HG03103 (cell line): ENCODE measurements at regions not wholly inside any gene's neighbourhood (a gene's known extent, or its start where the extent isn't known, plus 50 kb on each side); places are given as distances from the start of the nearest gene placed in this dataset.

Experiments used
- ATAC-seq: cut with Tn5 transposase; IDR thresholded peaks from one replicate; pipeline ENCODE4 v1.9.1; 2021; ENCODE audit warnings: low read depth; ENCODE audit not compliant: unreplicated experiment

DNA sequence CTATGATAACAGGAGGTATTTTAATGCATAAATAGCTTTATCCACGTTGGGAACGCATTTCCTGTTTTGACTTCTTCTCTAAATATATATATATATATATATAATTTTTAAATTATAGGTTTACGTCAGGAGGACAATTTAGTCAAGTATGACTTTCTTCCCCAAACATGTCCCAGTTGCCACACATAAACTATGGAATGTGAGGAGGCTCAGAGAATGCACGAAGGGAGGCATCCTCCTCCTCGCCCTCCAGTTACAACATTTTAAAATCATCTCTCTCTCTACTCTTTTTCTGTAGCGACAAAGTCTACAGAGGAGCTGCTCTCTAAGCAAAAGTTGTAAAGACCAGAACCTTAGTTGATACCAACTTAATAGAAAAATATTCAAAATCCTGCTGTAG is 106.9 kb upstream of the LYZL1 start:
- no peak for ATAC-seq

DNA sequence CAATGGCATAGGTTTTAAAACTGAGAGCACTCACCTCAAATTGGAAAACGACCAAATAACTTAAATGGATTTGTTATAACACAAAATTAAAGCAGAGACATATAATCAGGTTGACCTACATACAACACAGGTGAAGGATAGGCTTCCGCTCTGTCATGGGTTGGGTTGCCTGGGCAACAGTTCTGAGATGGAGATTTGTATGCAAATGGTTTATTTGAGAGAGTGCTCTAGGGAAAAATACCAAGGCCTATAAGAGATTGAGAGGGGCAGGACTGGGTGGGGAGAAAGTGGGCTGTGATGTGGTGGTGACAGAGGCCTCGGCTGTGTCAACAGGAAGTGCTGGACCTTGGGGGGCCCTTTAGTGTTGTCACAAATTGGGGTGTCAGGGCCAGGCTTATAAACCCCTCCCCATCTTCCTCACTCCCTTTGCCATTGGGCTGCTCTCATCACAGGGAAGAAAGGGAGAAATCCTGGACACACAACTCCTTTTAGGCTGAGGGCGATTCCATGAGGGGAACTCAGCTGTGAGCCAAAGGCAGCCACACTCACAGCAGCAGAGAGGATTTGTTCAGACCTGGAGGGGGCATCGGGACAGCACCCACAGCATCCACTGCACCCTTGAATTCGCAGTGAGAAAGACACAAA is 105.4 kb upstream of the LYZL1 start:
- ATAC-seq = no peak

DNA sequence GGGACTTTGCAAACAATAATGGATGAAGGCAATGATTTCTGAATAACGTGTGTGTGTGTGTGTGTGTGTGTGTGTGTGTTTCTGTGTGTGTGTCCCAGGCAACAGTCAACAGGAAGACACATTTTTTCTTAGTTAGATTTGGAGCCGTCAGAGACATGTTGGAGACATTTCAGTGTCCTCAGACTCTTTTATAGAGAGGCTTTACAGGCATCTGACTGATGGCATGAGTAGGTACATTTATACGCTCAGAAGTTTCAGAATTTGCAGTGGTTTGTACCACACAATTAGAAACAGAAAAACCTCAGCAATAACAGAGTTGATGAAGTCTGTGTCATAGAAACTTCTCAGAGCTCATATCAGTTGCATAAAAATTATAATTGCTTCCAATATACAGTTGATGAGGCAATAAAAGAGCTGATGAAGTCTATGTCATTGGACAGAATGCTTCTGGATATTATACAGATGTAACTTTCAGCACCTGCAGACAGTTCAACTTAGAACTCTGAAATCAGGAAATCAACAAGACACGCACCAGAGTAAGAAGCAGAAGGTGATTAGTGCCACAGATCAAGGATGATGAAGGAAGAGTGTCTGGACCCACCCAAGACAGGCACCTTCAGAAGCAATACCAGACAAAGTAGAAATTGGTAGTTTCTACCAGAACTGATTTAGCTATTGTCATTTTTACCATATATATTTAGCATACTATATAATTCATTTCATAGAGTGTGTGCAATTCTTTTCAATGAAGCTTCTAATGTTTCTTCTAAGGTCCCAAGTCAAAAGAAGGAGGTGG is 104.5 kb upstream of the LYZL1 start:
- no peak for ATAC-seq

DNA sequence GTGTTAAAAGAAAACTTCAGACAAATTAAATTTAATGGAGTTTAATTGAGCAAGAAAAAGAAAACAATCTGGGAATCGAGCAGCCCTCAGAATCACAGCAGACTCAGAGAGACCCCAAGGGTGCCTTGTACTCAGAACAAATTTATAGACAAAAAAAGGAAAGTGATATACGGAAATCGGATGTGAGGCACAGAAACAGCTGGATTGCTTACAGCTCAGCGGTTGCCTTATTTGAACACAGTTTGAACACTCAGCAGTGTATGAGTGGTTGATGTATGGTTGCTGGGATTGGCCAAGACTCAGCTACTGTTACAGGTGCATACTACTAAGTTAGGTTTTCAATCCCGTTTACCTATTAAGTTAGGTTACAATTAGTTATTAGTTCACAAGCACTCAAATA is 103.8 kb upstream of the LYZL1 start:
- ATAC-seq = no peak

DNA sequence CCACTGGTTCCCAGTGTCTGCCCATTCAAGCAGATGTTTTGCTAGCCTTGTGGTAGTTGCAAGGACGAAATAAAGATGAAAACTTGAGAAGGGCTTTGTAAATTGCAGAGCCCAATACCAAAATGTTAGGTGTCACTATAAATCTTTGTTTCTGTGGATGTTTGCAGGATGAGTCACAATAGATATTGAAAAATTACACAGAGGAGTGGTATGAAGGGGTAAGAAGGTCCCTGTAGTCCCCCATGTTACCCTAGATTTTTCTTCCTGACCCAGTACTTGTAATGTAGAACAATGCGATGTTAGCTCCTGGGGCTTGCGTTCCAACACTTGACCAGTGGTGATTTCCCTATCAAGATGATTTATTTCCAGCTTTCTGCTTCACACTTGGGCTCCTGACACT is 102.6 kb upstream of the LYZL1 start:
- ATAC-seq = no peak

DNA sequence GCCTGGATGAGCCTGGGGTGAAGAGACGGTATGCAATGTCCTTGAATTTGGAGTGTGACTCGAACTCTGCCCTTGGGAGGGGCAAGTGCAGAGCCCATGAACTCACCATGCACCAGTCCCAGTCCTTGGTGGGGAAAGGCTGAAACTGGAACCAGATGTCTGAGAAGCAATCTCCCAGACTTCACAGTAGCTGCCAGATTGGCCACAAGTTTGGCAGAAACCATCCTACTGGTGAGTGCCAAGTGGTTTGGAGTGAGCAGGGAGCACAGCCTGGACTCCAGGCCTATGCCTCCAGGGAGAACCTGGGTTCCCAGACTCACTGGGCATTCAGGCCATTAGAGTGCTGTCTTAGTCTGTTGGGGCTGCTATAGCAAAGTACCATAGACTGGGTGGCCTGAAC is 99.6 kb upstream of the LYZL1 start:
- ATAC-seq = no peak

DNA sequence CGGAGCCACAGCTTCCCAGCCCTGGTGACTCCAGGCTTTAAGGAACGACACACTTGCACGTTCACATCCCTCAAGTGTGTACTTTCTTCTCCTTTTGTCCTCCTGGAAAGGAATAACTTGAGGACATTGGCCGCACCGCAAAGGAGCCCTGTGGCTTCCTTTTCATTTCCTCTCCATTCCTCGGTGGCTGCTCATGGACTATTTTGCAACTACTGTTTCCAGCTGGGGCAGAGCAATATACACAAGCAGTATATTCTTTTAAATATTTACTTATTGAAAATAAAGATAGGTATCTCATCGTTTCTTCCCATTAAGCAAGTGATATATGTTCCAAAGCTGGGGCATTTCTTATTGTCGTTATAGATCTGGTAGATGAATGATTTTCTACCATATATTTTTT is 97.2 kb upstream of the LYZL1 start:
- no peak for ATAC-seq

DNA sequence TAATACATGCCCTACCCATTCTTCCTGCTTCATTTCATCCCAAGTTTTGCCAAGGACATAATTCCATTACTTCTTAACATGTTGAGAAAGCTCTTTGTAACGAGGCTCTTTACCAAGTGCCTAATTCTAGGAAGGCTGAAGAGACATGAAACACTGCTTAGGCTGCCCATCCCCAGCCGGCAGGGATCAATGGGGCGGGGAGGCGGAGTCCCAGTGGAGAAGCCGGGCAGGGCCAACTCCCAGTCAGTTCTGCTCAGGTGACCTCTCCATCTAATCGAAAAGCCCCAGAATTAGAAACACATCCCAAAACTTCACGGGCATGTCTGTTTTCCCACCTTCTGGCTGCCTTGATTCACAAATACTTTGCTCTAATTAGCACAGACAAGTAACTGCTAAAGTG is 89.5 kb upstream of the LYZL1 start:
- ATAC-seq = no peak

DNA sequence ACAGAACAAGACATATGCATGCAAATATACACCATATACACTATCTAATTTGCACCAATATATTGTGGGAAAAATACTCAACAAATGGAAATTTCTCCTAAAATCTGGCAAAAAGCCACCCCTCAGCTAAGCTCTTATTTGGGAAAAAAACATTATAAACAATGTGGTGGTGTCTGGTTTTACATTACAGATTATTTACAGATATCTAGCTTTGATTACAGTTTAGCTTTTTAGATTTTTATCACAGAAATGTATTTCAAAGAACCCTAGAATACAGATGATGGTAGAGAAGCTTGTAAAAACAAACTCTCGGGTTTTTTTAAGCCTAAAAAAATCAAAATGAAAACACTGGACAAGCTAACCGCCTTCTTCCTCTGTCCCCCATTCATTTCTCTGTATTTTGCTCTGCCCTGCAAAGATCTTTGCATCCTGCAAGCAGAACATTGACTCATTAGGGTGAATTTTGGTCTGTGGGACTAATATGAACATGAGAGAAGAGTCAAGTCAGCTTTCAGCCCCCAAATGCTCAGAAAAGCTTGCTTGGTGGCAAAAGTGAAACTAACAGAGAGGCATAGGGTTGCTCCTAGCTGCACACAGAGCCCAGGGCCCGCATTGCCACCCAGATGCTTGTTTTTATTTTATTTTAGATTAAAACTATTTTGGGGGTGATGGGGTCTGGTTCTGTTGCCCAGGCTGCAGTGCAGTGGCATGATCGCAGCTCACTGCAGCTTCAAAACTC is 88.8 kb upstream of the LYZL1 start:
- no peak for ATAC-seq

DNA sequence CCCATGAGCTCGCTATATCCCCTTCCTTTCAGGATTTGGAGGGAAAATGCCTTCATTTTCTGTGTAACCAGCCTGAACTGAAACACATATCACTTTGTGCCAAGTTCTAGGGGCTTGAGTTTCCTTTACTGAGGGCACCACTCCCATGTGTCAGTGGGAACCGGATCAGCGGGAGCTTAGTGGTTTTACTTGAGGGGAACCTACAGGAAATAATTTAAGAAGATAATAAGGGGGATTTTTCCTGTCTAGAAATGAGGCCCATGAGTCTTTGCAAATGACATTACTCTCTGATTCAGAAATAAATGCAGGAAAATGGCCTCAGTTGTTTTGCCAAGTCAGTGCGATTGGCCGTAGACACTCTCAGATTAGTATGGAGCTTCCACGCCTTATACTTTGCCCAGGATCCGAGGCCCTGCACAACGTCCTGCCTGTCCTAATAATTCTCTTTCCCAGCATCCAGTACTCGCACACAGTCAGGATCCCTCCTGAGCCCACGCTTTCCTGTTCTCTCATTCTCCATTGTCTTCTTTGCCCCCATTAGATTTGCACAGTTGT is 86.4 kb upstream of the LYZL1 start:
- no peak for ATAC-seq

DNA sequence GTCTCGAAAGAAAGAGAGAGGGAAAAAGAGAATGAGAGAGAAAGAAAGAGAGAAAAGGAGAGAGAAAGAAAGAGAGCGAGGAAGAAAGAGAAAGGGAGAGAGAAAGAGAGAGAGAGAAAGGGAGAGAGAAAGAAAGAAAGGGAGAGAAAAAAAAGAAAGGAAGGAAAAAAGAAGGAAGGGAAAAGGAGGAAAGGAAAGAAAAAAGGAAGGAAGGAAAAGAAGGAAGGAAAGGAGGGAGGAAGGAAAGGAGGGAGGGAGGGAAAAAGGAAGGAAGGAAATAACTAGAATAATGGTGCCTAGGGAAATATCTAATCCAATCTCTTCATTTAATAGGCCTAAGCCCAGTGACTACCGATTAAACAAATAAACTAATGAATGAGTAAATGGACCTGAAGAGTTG is 85.4 kb upstream of the LYZL1 start:
- ATAC-seq = no peak

DNA sequence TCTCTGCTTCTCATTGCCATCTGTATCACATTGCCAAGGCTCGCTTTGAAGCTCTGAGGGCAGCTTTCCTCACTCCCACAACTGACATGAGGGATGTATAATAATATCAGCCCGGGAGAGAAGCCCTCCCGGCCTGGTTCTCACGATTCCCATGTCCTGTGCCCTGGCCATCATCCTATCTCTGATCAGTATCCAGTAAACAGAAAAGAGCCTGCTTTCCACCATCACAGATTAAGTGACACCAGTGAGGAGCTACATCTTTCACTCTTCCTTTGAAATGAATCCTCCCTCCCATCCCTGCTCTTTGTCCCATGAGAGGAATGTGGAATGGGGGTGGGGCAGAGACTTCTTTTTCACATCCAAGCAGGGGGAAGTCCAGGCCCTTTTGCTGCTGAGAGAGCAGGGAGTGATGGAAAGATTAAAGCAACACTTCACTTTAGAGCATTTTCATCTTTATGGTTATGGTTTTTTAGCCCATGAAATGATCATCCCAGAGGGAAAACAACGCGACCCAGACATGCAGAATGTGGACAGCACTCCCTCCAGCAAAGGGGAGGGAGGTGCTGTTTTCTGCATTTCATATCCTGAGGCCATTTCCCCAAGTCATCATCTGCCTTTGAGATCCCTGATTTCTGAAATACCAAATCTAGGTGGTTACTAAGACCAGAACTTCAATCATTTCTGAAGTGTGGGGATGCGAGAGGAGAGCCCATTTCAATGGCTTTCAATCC is 84.6 kb upstream of the LYZL1 start:
- no peak for ATAC-seq

DNA sequence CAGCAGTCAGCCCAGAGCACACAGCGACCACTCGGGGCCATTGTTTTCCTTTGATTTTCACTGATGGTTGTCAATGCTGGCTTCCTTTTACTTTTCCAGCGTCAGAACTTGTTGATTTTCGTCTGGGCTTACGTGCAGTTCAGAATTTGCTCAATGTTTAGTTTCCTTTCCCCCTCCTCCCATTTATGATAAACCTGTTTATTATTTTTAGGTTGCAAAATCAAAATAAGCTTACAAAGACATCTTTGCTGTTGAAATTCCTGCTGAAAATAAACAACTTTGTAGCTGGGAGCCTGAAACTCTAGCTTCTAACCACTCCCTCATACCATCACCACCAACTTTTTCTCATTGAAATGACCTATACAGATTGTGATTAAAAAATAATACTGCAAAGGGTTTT is 83.1 kb upstream of the LYZL1 start:
- no peak for ATAC-seq

DNA sequence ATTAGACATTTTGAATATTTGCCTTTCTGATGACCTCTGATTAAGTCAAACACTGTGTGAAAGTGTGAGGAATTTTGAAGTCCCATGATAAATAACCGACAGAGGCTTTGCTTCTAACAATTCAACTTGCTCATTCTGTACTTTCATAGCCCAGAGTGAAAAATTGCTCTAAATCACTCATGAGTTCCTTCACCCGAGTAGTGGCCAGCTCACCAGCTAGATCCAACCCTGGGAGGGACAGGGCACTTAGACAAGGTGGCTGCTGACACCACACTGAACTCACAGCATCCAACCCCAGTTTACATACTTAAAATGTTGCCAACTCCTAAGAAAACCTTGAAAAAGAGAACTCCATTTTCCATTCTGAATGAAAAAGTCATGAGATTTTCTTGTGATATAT is 80.0 kb upstream of the LYZL1 start:
- no peak for ATAC-seq

DNA sequence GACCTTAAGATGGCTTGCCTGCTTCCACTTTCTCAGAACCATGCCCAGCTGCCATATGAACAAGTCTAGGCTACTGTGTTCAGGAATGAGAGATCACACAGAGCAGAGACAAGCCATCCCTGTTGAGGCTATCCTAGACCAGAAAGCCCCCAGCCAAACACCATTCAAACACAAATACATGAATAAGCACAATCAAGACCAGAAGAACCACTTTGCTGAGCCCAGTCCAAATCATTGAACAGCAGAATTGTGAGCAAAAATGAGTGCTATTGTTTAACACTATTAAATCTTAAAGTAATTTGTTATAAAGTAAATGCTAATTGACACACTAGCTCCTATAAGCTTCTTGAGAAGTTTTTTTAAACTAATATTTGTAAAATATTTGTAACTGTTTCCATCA is 79.0 kb upstream of the LYZL1 start:
- ATAC-seq = no peak

DNA sequence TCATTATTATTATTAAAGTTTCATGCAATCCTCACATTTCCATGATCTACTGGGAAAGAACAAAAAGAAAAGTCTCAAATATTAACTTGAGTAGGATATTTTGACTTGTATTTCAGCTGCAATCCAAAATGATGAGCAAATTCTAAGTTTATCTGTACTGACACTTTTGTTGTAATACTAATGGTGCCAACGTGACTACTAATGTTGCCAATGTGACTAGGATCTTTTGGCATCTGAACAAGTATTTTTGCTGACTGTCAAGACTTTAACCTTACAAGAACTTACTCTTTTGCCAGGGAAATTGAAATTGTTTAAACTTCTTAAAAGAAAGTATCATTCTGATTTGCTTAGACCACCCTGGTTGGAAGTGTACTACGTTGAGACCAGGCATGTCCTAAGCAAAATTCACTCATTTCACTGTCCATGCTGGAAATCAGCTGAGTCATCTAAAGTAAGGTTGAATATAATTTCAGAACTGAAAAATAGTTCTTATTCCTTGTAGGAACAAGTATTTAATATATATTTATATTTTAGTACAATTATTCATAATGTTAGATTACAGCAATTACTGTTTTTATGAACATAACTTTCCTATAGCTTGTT is 78.5 kb upstream of the LYZL1 start:
- no peak for ATAC-seq

DNA sequence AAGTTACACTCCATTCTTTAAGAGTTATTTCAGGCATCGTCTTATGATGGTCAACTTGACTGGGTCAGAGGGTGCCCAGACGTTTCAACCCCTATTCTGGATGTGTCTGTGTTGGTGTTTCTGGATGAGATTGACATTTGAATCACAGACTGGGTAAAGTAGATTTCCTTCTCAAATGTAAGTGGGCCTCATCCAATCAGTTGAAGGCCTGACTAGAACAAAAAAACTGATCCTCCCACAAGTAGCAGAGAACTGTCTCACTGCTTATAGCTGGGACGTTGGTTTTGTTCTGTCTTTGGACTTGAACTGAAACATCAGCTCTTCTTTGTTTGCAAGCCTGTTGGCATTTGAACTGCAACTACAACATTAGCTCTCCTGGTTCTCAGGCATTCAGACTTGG is 76.3 kb upstream of the LYZL1 start:
- ATAC-seq = no peak

DNA sequence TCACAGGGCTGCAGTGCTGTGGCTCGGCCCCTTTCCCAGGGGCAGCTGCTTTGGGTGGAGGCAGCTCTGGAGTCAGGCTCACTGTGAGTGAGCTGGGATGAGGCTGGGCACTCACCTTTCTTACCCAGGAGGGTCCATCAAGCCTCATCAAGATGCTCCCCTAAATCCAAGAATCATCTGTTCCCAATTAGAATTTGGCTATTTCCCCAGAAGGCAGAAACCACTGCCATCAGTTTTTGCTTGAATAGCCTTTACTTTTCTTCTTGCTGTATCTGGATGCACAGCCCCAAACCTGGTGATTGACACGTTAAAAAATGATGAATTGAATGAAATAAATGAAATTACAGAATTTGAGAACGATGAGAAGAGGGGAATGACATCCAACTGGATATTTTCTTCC is 74.3 kb upstream of the LYZL1 start:
- no peak for ATAC-seq

DNA sequence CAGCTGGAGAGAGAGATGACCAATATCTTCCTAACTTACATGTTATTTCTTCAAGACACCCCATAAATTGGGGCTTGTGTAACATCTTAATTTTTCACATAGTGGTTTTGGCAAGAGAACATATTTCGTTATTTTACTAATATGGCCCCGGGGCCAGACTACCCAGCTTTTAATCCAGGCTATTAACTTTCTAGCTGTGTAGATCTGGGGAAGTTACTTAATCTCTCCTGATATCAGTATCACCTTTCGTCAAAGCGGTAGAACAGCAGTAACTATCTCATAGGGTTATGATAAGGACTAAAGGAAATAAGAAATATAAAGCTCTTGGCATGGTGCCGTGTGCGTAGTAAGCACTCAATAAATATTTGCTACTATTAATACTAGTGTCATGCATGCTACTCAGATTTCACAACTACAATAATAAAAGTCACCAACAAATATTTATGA is 71.6 kb upstream of the LYZL1 start:
- ATAC-seq = no peak

DNA sequence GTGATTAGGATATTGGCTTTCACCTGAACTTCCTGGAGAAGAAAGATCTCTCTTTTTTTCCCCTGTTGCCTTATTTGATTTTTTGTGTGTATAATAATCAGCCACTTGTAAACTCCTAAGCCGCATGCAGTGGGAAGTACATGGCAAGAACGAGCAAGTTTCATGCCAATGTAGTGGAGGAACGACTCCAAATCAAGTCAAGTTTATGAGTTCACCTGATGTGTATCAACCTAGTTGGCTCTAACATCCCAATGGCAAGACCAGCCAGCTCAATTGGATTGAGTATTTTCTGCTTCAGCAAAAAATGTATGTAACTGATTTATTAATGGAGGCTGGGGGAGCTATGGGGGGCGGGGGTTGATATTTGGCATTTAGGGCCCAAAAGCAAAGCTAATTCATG is 65.5 kb upstream of the LYZL1 start:
- no peak for ATAC-seq
